HPDE6-E6E7 (cell line): ENCODE measurements at regions not wholly inside any gene's neighbourhood (a gene's known extent, or its start where the extent isn't known, plus 50 kb on each side); places are given as distances from the start of the nearest gene placed in this dataset.
"Not testable (repeated sequence)": the region's sequence is repeated elsewhere in the genome, so short reads cannot be mapped to it uniquely, and the experiment has no call there.

Experiments used
- DNase-seq: peaks from one replicate; pipeline ENCODE4 v3.0.0; 2011; ENCODE audit warnings: missing footprints; ENCODE audit errors: extremely low spot score

DNA sequence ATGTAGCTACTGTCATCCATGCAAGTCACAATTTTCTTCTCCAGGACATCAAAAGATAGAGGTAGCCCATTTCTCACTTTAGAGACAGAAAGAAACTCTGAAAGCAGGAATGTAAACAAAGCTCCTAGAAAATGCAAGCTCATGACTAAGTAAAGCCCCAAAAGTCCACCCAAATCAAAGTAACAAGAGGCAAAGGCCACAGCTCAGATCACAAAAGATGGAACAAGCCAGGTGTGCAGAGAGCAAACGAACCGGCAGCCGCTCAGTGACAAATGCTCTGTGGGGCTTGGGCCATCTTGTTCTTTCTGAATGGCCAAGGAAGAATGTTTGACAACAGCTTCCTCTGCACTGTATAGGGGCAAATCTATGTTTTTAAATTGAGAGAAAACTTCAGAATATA lies 201.0 kb downstream of the CYRIA start:
- no peak for DNase-seq

DNA sequence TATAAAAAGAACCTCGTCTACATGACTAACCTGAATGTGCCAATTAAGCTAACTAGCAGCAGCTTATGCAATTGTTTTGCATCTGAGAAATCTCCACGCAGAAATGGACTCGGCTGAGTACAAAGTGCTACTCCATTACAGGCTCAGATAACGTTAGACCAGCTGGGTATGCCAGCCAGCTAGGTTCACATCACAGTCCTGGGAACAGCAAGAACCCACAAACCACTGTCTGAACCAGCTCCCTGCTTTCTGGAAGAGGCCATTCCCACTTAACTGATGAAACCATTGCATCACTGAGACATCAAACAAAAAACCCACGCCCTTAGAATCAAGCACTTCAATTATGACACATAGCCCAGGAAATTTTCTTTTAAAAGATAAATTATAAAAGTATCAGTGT lies 202.7 kb downstream of the CYRIA start:
- DNase-seq = no peak

DNA sequence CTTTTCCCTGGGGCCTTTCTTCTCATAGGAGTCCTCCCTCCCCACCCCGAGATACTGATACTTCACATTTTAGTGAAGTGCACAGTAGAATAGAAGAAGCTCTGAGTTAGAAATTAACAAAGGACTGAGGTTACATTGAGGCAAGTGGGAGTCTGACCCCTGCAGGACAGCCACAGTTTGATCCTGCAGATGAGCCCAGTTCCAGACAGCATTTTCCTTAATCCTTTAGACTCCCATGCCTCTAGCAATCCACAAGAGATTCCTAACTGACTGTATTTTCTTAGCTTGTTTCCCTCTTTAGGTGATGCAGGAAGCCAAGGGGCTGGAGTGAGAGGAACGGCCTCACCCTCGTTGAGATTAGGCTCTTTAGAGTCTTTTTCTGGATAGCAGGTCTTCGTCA lies 204.0 kb downstream of the CYRIA start:
- DNase-seq = no peak

DNA sequence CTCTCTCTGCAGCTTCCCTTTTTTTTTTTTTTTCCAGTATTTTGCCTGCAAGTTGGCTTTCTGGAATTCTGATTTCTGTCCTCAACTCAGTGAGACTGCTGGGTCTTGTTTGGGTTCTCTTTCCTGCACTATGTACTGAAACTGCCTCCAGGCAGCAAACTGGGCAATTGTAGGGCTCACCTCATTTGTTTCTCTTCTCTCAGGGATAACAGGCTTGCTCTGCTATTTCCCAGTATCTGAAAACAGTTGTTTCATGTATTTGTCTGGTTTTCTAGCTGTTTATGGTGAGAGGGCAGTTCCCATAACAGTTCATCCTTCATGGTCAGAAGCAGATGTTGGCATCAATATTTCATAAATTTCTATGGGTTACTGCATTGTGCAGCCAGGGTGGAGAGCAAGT lies 206.0 kb downstream of the CYRIA start:
- no peak for DNase-seq

DNA sequence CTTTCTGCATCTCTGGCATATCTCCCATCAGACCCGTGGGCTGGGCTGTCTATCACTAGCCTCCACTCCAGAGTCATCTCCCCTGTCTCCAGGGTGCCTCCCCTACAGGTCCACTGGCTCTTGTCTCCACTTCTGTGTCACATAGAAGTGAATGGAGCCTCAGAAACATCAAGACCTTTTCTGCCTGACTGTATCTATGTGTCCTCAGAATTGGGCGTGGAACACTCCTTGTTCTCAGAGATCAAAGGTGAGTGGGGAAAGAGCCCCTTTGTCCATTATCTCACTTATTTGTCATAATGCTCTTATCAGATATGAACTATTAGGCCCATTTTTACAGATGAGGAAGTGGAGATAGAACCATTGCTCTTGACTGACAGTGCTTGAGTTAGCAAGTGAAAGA lies 211.0 kb downstream of the CYRIA start:
- no peak for DNase-seq

DNA sequence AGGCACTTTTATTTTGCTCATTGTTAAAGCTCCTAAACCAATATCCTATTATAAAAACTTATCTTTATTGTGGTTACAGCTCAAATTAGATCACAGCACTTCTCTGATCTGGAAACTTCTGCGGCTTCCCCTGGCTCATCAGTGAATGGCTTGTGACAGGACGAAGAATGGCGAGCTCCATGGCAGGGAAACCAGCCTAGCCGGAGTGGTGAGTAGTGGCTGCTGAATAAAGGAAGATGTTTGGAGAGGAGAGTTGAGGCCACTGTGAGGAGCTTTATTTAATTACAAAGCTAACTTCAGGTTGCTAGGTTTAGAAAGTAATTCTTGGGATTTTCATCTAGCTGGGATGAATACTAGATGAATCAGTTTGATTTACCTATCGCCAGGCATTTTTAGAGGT lies 213.5 kb downstream of the CYRIA start:
- no peak for DNase-seq

DNA sequence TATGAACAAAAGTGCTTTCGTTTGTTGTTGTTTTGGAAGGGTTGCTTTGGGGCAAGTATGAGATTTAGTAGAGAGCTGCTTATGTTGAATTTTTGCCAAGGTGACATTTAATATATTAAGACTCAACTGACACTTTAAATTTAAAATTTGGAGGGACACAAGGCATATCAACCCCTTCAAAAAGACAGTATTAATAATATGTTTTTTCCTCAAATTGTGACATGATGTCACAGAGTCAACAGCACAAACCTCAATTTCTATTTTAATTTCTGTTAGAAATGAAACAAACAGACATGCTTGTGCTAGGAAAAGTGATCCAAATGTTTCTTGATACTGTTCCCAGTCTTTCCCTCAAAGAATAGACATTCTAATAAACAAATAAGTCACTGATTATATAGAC lies 218.9 kb downstream of the CYRIA start:
- no peak for DNase-seq

DNA sequence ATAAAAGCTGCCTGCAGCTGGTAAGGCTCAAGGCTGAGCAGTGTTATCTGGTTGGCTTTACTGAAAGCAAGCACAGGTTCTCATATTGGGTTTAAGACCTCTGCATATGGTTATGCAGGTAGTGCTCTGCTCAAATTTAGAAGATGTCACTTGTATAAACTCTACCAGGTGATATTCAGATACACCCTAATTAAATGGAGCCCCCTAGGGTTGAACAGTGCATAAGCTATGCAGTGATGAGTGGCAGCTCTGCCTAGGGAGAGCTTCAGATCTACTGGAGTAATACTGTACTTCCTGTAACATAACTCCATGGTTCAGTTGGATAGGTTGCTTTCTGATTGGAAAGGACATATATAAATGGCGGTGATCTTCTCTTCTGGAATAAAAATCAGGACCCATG lies 222.7 kb downstream of the CYRIA start:
- DNase-seq = no peak

DNA sequence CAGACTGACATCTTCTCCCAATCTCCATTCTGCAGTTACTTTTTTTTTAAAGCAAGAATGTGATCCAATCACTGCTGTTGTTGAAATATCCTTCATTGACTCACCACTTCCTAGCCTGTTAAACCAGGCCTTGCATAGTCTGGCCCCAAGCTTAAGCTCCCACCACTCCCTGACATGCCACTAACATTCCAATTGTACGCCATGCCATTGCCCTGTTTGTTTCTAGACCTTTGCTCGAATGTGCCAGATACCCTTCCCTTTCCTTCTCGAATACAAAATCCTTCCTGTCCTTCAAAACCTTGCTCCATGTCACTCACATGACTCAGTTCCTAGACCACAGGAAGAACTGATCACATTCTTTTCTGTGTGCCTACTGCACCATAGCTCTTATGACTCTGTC lies 224.2 kb downstream of the CYRIA start:
- no peak for DNase-seq

DNA sequence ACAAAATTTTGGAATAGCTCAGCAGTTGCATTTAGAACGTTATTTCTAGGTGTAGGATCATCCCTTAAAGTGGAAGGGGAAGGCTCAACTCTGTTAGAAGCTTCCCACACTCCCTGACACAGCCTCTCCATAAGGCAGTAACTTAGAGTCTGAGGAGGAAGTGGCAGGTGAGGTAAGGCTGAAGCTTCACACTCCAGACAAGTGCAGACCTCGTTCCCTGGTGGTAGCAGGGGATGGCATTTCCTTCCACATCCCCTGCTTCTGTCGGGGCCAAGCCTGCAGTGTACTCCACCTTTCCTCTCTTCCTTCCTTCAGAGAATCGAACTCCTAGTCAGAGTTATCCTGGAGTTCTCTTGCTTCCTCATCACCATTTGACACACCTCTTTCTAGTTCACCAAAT lies 224.7 kb downstream of the CYRIA start:
- no peak for DNase-seq

DNA sequence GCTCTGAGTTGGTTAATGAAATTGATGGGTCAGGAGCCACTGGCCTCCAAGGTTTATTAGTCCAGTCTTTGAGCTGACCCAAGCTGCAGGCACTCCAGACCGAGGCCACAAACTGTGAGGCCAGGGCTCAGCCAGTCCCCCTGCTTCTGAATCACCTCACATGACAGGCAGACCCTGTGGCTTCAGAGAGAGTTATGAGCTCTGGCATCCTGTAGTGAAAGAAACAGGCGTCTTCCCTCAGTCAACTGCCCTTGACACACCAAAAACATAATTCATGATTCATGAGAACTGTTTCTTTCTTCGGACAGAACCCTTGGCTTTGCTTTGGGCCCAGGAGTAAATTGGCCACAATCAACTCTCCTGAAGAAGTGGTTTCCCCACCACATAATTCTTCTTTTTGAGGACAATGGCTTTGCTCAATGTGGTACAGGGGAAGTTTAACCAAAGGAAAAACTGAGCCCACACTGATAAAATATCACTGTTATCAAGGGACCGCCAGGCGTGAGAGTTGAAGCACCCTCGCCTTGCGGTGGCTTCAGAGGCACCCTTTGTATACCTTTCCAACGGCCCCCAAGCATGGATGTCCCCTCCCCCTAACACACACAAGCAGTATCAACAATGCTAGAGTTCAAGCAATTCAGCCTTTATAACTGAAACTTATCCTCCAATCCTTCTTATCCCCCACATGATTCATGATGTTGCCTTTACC lies 226.9 kb downstream of the CYRIA start:
- no peak for DNase-seq

DNA sequence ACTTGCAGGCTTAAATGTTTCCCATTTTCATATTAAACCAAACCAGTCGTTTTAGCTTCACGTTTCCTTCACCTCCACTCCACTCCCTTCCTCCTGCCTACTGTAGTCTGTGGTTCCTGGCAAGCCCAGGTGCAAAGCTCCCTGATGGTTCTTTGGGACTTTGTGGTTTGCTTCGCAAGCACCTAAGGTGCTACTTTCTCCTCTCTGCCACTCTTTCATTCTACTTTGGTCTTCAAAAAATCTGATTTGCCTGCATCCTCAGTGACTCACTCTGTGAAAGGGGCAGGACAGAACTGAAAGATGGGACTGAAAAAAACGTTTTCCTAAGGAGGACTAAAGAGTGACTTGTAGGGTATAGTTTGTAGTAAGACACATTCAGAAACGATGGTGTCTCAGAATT lies 228.4 kb downstream of the CYRIA start:
- no peak for DNase-seq

DNA sequence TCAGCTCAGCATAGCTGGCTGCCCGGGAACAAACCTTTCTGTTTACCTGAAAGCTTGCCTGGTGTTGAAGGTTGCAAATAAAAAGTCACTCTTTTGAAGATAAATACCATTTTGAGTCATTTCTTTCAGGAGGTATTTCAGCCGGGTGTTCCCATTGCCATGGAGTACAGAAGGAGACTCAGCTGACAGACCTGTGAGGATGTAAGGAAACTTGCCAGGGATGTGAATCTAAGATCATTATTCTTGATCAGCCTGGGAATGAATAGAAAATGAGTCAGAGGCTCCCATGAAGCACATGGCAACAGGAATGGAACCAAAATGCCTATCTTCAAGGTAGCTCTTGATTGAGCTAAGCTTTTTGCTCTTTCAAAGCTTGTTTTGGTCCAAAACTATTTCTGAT lies 231.2 kb downstream of the CYRIA start:
- no peak for DNase-seq

DNA sequence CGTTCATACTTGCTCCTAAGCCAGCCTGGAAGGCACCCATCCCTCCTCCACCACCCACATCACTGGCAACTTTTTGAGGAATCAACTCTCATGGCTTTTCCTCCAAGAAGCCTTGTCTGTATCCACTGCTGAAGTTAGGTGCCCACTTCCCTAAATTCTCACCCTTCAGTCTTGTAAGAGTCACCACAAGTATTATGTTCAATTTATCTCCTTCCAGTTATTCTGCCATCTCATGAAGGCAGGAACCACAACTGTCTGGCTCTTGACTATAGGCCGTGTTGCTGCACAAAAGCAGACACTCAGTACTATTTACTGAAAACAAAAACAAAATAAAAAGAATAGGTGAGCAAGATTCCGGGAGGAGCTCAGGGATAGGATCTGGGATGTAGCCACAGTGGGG lies 234.8 kb downstream of the CYRIA start:
- no peak for DNase-seq

DNA sequence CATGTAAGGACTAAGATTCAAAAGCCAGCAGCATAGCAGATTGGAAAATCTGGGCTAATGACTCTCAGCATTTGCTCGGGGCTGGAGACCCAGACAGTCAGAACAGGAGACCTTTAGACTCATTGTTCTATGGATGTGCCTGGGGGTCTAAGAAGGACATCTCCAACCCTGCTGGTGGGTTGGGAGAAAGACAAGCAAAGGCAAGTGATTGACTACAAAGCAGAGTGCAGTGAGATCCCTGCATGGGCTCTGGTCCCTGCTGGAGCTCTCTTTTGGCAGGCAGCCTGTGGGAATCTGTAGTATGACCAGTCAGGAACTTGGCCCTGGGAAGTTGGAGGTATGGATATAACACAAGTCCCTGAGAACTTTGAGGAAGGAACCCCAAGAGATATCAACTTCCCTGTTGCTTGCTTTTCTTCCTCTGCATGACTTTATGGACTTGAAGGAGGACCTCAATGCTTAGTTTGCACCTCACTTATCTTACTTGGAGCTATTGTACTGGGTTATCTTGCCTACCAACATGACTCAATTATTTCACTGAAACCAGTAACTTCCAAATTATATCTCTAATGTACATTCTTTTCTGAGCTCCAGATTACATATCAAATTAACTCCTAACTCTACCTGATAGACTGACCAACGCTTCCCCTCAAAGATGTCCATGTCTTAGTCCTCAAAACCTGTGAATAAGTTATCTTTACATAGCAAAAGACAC lies 236.0 kb downstream of the CYRIA start:
- DNase-seq = no peak

DNA sequence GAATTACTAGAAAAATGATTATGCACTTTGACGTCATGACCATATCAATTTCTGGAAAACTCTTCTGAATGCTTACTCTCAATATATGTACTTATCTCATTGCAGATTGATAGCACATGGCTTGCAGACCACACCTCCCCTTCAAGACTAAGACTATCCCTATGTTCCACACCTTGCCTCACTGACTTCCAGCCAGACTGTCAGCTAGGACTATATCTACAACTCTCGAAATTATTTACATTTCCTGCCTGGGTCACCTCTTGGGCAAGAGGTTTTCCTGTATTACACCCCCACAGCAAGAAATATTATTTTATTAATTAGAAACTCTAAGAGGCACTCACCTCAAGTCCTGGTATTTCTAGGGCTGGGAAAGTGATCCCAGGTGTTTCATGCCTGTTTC lies 236.6 kb downstream of the CYRIA start:
- no peak for DNase-seq

DNA sequence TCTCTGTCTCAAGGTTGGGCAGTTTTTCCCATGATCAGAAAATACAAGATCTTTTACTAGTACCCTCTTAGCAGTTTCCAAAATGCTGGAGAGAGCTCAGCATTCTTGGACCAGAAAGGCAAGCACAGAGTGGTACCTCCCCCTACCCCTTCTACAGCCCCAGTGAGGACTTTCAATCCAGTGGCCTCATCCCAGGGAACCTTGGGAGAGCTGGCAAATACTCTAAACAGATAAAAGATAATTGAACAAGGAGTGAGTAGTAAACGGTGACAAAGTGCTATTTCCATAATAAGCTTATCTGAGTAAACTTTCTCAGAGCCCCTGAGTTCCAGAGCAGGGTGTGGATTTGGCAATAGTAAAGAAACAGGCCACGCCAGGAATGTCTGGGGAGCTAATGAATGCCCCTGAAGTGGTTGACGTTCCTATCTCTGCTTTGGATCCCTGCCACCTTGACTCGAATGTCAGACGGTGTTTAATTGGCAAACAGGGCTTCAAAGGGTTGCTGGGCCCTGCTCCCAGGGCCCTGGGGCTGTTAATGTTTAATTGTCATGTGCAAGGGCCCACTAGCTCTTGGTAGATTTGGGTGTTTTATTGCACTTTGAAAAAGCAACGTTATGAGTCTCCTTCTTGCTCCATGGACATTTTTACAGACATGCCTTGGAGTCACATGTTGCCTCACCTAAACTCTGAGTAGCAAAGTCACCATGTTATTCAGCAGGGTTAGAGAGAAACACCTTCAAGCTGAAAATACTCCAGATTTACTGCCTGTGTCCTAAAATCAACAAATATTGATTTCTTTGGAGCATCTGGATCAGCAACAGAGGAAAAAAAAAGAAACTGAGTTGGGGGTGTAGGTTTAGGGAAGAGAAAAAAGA lies 239.9 kb downstream of the CYRIA start:
- DNase-seq = no peak

DNA sequence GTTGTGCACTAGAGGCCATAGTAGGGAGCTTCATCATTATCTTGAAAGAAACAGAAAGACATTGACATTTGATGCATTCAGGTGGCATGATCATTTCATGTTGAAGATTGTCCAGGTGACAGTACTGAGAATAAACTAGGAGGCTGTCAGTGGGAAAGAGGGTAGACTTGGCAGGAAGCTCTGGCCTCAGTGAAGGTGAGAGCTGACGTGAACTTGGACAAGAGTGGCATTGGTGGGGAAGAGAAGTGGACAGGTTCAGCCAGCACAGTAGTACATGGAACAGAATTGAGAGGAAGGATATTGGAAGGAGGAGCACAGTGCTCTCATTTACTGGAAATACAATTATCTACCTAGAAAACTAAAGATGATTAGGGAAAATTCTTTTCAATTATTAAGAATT lies 245.2 kb downstream of the CYRIA start:
- DNase-seq = no peak

DNA sequence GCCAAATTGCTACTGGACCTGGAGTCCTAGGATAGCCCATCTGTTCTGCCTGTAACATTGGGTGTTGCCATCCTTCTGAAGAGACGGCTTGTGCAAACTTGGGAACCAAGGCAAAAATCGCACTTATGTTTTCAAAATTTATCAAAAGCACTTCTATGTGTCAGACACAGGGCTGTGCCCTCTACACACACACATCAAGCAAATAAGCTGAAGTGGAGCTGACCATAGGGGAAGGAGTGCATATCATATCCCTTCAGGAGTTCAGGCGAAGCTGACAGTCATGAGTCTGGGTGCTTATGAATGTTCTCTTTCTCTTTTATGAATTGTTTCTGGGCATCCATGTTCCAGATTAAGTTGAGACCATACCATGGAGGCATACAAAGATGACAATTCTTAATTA lies 247.9 kb downstream of the CYRIA start:
- no peak for DNase-seq

DNA sequence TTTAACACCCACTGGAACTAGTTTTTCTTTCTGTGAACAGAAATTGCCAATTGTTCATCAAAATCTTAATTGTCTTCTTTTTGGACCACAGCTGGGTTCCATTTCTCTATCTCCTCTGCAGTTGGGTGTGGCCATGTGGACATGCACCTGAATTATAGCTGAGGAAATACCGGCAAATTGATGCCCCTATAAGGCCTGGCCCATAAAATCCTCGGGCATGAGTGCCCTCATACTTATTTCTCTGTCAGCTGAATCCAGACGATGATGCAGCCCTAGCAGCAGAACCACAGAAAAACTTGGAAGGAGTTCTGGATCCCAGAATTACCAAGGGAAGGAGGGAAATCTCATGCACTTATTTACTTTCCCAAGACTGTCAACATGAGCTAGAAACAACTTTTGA lies 249.0 kb downstream of the CYRIA start:
- DNase-seq = no peak

DNA sequence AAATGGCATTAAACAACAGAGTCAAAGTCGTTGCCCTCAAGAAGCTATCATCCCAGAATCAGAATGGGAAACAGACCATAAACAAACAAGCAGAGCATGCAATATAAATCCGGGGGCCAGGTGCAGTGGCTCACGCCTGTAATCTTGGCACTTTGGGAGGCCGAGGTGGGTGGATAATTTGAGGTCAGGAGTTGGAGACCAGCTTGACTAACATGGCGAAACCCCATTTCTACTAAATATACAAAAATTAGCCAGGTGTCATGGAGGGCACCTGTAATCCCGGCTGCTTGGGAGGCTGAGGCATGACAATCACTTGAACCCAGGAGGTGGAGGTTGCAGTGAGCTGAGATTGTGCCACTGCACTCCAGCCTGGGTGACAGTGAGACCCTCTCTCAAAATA lies 249.8 kb downstream of the CYRIA start:
- not testable (repeated sequence) for DNase-seq

DNA sequence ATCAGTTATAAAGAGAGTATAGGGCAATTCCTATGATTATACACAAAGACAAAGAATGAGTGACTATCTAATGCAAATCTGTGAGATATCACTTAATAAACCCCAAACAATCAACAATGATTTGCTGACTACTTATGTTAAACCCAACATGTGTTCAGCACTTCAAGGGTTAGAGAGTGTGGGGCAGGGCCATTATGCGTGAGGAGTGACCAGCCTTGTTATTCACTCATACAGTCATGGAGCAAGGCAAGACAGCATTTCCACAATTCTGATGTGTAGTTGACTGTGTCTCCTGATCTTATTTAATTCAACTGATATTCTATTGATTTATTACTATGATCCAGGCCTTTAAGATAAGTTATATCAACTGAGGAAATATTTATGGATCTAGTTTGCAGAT lies 251.7 kb downstream of the CYRIA start:
- no peak for DNase-seq

DNA sequence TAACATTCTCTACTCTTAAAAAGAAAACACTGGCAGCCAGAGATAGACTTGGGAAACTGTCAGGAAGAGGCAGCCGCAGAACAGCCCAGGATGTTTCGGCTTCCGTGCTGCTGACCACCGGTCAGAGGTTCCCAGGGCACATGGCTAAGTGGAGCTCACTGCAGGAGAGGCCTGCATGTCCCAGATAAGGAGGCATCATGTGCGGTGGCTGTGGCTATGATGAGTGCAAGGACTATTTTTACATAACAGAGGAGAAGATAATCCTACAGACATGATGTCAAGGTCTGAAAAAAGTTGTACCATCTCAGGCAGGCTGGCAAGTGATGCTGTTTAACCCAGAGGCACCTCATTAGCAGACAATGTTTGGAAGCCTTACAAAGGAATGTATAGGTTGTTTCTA lies 252.3 kb downstream of the CYRIA start:
- no peak for DNase-seq
